HL-60 (cell line): ENCODE measurements at regions not wholly inside any gene's neighbourhood (a gene's known extent, or its start where the extent isn't known, plus 50 kb on each side); places are given as distances from the start of the nearest gene placed in this dataset.

Experiments
- GABPA ChIP-seq: IDR thresholded peaks from 2 replicates; pipeline ENCODE4 v1.6.1; 2012; ENCODE audit warnings: low read depth
- POLR2AphosphoS5 ChIP-seq: IDR thresholded peaks from 2 replicates; pipeline ENCODE4 v1.6.1; 2012; ENCODE audit warnings: low read depth
- REST ChIP-seq: IDR thresholded peaks from 2 replicates; pipeline ENCODE4 v1.6.1; 2012; ENCODE audit warnings: low read depth; ENCODE audit not compliant: insufficient replicate concordance
- TF ChIP-seq, protein P1 (sequence below): IDR thresholded peaks from one replicate; pipeline ENCODE4 v1.5.1; 2011; ENCODE audit warnings: low read length, control low read depth, inconsistent platforms; ENCODE audit not compliant: insufficient read depth

DNA sequence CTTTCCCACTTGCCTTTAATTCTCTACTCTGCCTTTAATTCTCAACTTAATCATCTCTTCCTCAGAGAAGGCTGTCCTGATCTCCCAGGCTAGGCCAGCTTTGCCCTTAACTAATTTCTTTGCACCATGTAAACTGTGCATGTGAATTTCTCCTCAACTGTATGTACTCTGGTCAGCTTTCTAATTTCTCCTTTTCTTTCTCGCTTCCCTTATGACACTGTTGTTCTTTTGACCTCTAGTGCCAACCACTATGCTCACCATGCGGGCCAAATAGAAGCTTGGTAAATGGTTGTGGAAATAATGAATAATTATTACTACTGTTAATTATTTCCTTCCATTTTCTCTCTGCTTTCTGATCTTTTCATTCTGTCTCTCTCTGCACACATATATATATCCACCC is 269.0 kb upstream of the CRBN start:
- TF ChIP-seq REST (no peak), GABPA (no peak), POLR2AphosphoS5 (no peak)
- TF ChIP-seq, protein P1, sequence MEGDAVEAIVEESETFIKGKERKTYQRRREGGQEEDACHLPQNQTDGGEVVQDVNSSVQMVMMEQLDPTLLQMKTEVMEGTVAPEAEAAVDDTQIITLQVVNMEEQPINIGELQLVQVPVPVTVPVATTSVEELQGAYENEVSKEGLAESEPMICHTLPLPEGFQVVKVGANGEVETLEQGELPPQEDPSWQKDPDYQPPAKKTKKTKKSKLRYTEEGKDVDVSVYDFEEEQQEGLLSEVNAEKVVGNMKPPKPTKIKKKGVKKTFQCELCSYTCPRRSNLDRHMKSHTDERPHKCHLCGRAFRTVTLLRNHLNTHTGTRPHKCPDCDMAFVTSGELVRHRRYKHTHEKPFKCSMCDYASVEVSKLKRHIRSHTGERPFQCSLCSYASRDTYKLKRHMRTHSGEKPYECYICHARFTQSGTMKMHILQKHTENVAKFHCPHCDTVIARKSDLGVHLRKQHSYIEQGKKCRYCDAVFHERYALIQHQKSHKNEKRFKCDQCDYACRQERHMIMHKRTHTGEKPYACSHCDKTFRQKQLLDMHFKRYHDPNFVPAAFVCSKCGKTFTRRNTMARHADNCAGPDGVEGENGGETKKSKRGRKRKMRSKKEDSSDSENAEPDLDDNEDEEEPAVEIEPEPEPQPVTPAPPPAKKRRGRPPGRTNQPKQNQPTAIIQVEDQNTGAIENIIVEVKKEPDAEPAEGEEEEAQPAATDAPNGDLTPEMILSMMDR = no peak
